ENCODE measurements at regions not wholly inside any gene's neighbourhood (a gene's known extent, or its start where the extent isn't known, plus 50 kb on each side); places are given as distances from the start of the nearest gene placed in this dataset.

DNA sequence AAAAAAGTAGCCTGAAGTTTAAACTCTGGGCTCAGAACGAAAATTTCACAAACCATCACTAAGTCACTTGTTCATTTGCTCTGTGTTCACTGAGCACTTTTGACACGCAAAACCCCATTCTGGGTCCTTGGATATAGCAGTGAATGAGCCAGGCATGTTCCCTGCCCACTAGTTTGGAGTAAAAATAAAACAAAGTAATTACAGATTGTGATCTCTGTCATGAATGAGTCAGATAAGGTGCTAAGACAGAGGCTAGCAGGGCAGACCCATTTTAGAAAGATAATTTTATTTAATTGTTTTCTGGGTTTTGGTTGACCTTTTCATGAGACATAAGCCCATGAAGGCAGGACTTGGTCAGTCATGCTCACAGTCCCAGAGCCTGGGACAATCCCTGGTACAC is 84.1 kb upstream of the ARHGEF3 start:
- ChIA-PET CTCF (interaction anchor here (1.0 to 1.6 kb wide), 5 partner anchors 8 to 184 kb away, joined by 3 to 5 read pairs (median 3); no protein-coding TSS in a partner anchor), POLR2A (no interaction called here)
- no peak for DNase-seq (ENCODE audit: extremely low spot score)
- no peak for TF ChIP-seq CTCF (IDR thresholded peaks at IDR 0.05; ENCODE audit: control extremely low read depth, extremely low read depth, low read depth, missing control alignments)

GRCh38 chr3:56885453-56885852 is 83.7 kb upstream of the ARHGEF3 start:
- POLR2A ChIA-PET, result no interaction called here
- TF ChIP-seq CTCF (IDR thresholded peaks at IDR 0.05; ENCODE audit: control extremely low read depth, extremely low read depth, low read depth, missing control alignments), result no peak
- DNase-seq (ENCODE audit: extremely low spot score), result no peak
- CTCF ChIA-PET, result interaction anchor here (1.0 to 1.4 kb wide), 4 partner anchors 9 to 183 kb away, joined by 3 to 4 read pairs (median 3); no protein-coding TSS in a partner anchor

DNA sequence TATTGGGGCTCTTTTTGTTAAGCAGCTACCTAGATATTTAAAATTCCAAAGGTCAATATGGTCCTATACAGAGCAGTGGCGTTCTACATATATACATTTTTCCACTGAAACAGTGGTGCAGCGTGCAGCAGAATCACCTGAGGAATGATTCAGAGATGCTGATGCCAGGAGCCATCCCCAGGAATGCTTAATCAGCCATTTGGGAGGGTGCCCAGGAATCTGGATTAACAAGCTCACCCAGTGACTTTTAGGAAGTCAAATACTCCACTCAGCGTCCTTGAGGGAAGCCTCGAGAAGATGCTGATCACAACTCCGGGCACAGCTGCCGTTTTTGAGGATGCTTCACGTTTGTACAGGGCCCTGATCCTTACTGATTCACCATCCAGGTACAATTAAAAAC is 82.6 kb upstream of the ARHGEF3 start:
- DNase-seq (ENCODE audit: extremely low spot score), result no peak
- TF ChIP-seq CTCF (IDR thresholded peaks at IDR 0.05; ENCODE audit: control extremely low read depth, extremely low read depth, low read depth, missing control alignments), result no peak
- ChIA-PET POLR2A (no interaction called here), CTCF (interaction anchor here (0.8 to 2.5 kb wide), 6 partner anchors 9 to 59 kb away, joined by 3 to 9 read pairs (median 4); no protein-coding TSS in a partner anchor)

- CTCF ChIA-PET, result interaction anchor here (0.9 to 2.5 kb wide), 9 partner anchors 9 to 182 kb away, joined by 3 to 9 read pairs (median 3); no protein-coding TSS in a partner anchor
- POLR2A ChIA-PET, result no interaction called here
- TF ChIP-seq CTCF (IDR thresholded peaks at IDR 0.05; ENCODE audit: control extremely low read depth, extremely low read depth, low read depth, missing control alignments), result no peak
- no peak for DNase-seq (ENCODE audit: extremely low spot score)
Observed at GRCh38 chr3:56883828-56884227, 82.1 kb upstream of the ARHGEF3 start.

GRCh38 chr3:56882896-56883295 is 81.1 kb upstream of the ARHGEF3 start:
- TF ChIP-seq CTCF (IDR thresholded peaks at IDR 0.05; ENCODE audit: control extremely low read depth, extremely low read depth, low read depth, missing control alignments), result no peak
- POLR2A ChIA-PET, result no interaction called here
- DNase-seq (ENCODE audit: extremely low spot score), result no peak
- CTCF ChIA-PET, result interaction anchor here (0.9 to 2.5 kb wide), 7 partner anchors 10 to 181 kb away, joined by 3 to 9 read pairs (median 3); no protein-coding TSS in a partner anchor

DNA sequence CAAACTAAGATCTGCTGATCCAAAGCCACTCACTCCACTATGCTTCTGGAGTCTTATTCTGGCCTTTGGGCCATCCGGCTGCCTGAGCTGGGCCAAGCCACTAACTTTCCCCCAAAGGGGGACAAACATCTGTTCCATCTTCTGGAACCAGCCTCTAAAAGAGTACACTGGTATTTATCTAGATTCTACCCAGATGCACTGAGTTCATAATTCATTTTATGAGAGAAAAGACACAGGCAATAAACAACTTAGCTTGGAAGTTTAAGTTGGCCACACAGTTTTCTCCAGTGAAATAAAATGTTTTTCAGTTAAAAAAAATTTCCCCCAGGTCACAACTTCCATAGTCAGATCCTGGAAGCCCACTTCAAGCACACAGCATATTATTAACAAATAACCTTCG is 80.1 kb upstream of the ARHGEF3 start:
- ChIA-PET CTCF (interaction anchor here (1.6 kb wide), 1 partner anchor 70 kb away, joined by 3 read pairs; no protein-coding TSS in a partner anchor), POLR2A (interaction anchor here (0.6 kb wide), 1 partner anchor 252 kb away, joined by 3 read pairs; no protein-coding TSS in a partner anchor)
- TF ChIP-seq CTCF (IDR thresholded peaks at IDR 0.05; ENCODE audit: control extremely low read depth, extremely low read depth, low read depth, missing control alignments), result no peak
- DNase-seq (ENCODE audit: extremely low spot score), result no peak

All from GM10248 (cell line).